ENCODE measurements at regions not wholly inside any gene's neighbourhood (a gene's known extent, or its start where the extent isn't known, plus 50 kb on each side); places are given as distances from the start of the nearest gene placed in this dataset.

GRCh38 chr14:96723946-96724345, 73.2 kb upstream of the VRK1 start:
- TF ChIP-seq POLR2A (IDR thresholded peaks at IDR 0.05; ENCODE audit: low read depth) = no peak
- TF ChIP-seq, protein P1, sequence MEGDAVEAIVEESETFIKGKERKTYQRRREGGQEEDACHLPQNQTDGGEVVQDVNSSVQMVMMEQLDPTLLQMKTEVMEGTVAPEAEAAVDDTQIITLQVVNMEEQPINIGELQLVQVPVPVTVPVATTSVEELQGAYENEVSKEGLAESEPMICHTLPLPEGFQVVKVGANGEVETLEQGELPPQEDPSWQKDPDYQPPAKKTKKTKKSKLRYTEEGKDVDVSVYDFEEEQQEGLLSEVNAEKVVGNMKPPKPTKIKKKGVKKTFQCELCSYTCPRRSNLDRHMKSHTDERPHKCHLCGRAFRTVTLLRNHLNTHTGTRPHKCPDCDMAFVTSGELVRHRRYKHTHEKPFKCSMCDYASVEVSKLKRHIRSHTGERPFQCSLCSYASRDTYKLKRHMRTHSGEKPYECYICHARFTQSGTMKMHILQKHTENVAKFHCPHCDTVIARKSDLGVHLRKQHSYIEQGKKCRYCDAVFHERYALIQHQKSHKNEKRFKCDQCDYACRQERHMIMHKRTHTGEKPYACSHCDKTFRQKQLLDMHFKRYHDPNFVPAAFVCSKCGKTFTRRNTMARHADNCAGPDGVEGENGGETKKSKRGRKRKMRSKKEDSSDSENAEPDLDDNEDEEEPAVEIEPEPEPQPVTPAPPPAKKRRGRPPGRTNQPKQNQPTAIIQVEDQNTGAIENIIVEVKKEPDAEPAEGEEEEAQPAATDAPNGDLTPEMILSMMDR (IDR thresholded peaks at IDR 0.05) = no peak
